ENCODE measurements at regions not wholly inside any gene's neighbourhood (a gene's known extent, or its start where the extent isn't known, plus 50 kb on each side); places are given as distances from the start of the nearest gene placed in this dataset.

DNA sequence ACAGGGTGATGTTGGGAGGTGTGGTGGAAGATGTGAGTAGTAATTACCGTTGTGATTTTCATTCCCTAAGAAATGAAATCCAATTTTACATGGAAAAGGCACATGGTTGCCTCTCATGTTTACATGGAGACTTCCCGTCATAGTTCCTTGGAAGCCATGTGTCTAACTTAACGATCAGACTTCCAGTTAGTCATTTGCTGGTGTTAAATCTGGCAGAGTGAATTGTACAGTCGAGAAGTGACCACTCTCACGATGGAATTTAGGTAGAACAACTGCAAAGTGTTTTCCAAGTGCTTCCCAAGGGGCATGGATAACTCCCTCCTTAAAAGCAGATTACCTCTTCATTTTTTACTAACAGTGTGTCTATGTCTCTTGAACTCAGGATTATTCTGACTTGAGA, 145.8 kb upstream of the CCN2 start:
- TF ChIP-seq EZH2 (IDR thresholded peaks at IDR 0.05) (no peak), POLR2A (IDR thresholded peaks at IDR 0.05; ENCODE audit: borderline replicate concordance, extremely low read depth, insufficient read depth, insufficient read length) (no peak), POLR2AphosphoS5 (IDR thresholded peaks at IDR 0.05; ENCODE audit: low read depth, low read length) (no peak), SP1 (IDR thresholded peaks at IDR 0.05; ENCODE audit: low read depth) (no peak), ELF1 (IDR thresholded peaks at IDR 0.05; ENCODE audit: borderline replicate concordance, low read depth) (no peak)
- TF ChIP-seq, protein P1, sequence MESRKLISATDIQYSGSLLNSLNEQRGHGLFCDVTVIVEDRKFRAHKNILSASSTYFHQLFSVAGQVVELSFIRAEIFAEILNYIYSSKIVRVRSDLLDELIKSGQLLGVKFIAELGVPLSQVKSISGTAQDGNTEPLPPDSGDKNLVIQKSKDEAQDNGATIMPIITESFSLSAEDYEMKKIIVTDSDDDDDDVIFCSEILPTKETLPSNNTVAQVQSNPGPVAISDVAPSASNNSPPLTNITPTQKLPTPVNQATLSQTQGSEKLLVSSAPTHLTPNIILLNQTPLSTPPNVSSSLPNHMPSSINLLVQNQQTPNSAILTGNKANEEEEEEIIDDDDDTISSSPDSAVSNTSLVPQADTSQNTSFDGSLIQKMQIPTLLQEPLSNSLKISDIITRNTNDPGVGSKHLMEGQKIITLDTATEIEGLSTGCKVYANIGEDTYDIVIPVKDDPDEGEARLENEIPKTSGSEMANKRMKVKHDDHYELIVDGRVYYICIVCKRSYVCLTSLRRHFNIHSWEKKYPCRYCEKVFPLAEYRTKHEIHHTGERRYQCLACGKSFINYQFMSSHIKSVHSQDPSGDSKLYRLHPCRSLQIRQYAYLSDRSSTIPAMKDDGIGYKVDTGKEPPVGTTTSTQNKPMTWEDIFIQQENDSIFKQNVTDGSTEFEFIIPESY (IDR thresholded peaks at IDR 0.05; ENCODE audit: extremely low read depth, insufficient replicate concordance, low read length), result no peak
- TF ChIP-seq, protein P2, sequence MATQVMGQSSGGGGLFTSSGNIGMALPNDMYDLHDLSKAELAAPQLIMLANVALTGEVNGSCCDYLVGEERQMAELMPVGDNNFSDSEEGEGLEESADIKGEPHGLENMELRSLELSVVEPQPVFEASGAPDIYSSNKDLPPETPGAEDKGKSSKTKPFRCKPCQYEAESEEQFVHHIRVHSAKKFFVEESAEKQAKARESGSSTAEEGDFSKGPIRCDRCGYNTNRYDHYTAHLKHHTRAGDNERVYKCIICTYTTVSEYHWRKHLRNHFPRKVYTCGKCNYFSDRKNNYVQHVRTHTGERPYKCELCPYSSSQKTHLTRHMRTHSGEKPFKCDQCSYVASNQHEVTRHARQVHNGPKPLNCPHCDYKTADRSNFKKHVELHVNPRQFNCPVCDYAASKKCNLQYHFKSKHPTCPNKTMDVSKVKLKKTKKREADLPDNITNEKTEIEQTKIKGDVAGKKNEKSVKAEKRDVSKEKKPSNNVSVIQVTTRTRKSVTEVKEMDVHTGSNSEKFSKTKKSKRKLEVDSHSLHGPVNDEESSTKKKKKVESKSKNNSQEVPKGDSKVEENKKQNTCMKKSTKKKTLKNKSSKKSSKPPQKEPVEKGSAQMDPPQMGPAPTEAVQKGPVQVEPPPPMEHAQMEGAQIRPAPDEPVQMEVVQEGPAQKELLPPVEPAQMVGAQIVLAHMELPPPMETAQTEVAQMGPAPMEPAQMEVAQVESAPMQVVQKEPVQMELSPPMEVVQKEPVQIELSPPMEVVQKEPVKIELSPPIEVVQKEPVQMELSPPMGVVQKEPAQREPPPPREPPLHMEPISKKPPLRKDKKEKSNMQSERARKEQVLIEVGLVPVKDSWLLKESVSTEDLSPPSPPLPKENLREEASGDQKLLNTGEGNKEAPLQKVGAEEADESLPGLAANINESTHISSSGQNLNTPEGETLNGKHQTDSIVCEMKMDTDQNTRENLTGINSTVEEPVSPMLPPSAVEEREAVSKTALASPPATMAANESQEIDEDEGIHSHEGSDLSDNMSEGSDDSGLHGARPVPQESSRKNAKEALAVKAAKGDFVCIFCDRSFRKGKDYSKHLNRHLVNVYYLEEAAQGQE (IDR thresholded peaks at IDR 0.05; ENCODE audit: low read depth), result no peak
- TF ChIP-seq, protein P3, sequence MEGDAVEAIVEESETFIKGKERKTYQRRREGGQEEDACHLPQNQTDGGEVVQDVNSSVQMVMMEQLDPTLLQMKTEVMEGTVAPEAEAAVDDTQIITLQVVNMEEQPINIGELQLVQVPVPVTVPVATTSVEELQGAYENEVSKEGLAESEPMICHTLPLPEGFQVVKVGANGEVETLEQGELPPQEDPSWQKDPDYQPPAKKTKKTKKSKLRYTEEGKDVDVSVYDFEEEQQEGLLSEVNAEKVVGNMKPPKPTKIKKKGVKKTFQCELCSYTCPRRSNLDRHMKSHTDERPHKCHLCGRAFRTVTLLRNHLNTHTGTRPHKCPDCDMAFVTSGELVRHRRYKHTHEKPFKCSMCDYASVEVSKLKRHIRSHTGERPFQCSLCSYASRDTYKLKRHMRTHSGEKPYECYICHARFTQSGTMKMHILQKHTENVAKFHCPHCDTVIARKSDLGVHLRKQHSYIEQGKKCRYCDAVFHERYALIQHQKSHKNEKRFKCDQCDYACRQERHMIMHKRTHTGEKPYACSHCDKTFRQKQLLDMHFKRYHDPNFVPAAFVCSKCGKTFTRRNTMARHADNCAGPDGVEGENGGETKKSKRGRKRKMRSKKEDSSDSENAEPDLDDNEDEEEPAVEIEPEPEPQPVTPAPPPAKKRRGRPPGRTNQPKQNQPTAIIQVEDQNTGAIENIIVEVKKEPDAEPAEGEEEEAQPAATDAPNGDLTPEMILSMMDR (IDR thresholded peaks at IDR 0.05 in 2 of 3, conservative IDR thresholded peaks at IDR 0.05 in 1 of 3; ENCODE audit: borderline replicate concordance in 1 of 3, insufficient read depth in 1 of 3, low read depth in 2 of 3, low read length in 2 of 3), result no peak
- TF ChIP-seq, protein P4, sequence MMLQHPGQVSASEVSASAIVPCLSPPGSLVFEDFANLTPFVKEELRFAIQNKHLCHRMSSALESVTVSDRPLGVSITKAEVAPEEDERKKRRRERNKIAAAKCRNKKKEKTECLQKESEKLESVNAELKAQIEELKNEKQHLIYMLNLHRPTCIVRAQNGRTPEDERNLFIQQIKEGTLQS (IDR thresholded peaks at IDR 0.05), result no peak

All from HCT116 (cell line).